Body of pancreas (tissue), 4 donors: ENCODE measurements at regions not wholly inside any gene's neighbourhood (a gene's known extent, or its start where the extent isn't known, plus 50 kb on each side); places are given as distances from the start of the nearest gene placed in this dataset.

ENCODE experiments used
- POLR2A ChIP-seq, 3 donors: fragments of 450-650 bp; IDR thresholded peaks; one replicate each; pipeline ENCODE4 v1.6.1; 2016; ENCODE audit warnings: antibody characterized with exemption in 3 of 3, mild to moderate bottlenecking in 2 of 3
- TF ChIP-seq, protein P1 (sequence below), 7 experiments: fragments of 450-650 bp in 4 of 7; fragments of 200-600 bp in 3 of 7; sonication (generic) in 3 of 7; IDR thresholded peaks; one replicate each; pipeline ENCODE4 v1.5.1; 2016 to 2019; ENCODE audit warnings: antibody characterized with exemption in 7 of 7

DNA sequence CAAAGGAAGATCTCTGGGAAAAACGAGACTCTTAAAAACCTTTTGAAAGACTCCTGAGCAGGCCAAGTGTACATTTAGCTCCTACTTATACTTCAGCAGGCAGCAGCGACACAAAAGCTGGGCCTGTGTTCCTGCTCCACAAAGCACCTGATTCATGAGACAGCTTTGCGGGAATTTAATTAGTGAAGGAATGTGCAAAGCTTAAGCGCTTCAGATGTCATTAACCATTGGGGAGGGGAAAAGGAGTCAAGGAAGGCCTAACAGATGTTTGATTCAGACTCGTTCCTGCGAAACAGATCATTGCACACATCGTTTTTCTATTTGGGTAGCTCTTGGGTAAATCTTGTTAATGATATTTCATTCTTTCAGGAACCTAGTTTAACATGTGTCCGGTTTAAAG lies 125.9 kb downstream of the MAIP1 start:
- TF ChIP-seq, protein P1, sequence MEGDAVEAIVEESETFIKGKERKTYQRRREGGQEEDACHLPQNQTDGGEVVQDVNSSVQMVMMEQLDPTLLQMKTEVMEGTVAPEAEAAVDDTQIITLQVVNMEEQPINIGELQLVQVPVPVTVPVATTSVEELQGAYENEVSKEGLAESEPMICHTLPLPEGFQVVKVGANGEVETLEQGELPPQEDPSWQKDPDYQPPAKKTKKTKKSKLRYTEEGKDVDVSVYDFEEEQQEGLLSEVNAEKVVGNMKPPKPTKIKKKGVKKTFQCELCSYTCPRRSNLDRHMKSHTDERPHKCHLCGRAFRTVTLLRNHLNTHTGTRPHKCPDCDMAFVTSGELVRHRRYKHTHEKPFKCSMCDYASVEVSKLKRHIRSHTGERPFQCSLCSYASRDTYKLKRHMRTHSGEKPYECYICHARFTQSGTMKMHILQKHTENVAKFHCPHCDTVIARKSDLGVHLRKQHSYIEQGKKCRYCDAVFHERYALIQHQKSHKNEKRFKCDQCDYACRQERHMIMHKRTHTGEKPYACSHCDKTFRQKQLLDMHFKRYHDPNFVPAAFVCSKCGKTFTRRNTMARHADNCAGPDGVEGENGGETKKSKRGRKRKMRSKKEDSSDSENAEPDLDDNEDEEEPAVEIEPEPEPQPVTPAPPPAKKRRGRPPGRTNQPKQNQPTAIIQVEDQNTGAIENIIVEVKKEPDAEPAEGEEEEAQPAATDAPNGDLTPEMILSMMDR (IDR thresholded peaks at IDR 0.05): no peak
- TF ChIP-seq POLR2A (IDR thresholded peaks at IDR 0.05): no peak
